NCI-H1092 treated with DMSO at 0.1 percent for 48 hours (cell line): ENCODE measurements at regions not wholly inside any gene's neighbourhood (a gene's known extent, or its start where the extent isn't known, plus 50 kb on each side); places are given as distances from the start of the nearest gene placed in this dataset.

ENCODE experiments used
- DNase-seq: peaks from one replicate; lab custom pipeline; 2025; lab: John Stamatoyannopoulos, UW

DNA sequence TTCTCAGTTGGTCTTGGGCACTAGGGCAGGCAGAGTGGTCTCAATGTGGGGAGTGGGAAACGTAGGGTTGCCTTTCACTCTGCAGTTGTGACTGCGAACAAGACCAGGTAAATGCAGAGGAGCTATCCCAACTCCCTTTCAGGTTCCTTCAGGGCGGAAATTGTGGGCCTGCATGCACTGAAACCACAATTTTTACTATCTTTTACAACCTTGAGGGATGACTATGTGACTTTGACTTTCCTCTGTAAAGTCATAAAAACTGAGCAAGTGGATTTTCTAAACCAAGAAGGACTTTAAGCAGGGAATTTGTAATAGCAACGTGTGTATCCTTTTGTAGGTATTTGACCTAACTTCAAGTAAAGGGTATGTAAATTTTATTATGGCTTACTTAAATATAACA is 171.4 kb upstream of the CADPS start:
- DNase-seq = no peak

DNA sequence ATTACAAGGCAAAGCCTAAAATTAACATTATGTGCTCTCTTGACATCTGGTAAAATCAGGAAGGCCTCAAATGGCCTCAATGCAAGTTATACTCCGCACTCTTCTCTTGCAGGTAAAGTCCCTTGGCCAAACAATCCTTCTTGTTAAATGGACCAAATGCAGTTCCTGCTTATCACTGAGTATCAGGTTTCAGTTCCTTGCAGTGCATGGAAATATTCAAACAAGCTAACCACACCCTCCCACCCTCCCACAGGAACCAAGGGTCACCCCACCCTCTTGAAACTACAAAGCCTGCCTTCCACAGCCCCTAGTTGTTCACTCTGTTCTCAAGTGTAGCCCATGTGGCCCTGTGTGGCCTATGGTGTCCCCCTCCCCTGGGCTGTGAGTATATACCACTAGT is 171.9 kb upstream of the CADPS start:
- no peak for DNase-seq

DNA sequence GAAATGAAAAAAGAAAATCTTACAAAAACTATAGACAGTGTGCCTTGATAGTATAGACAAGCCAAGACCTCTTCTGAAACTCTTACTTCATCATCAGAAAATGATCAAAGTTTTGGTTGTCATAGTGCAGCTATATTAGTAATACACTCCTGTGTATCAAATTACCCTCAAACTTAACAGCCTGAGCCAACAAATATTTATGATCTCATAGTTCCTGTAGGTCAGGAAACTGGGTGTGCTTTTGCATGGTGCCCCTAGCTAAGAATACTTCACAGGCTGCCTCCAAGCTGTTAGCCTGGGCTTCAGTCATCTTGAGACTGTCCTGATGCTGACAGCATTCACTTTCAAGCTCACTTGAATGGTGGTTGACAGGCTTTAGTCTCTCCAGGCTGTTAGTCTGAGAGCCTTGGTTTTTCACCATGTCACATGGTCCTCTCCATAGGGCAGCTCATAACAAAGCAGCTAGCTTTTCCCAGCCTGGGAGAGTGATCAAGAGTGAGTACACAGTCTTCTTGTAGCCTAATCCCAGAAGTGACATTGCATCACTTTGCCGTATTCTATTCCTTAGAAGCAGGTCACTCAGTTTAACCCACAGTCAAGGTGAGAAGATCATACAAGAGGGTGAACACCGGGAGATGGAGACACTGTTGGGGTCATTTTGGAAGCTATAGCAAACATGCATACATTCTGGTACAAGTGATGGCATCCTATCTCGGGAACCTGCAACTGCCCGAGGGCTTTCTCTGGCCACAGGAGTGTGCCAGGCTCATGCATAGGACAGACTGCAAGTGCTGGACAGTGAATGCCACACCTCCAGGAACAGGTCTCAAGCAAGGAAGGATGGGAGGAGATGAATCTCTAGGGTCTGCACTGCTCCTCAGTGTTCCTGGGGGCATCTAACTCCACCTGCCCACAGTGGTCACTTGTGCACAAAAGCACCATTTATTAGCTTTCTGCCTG is 173.4 kb upstream of the CADPS start:
- no peak for DNase-seq

DNA sequence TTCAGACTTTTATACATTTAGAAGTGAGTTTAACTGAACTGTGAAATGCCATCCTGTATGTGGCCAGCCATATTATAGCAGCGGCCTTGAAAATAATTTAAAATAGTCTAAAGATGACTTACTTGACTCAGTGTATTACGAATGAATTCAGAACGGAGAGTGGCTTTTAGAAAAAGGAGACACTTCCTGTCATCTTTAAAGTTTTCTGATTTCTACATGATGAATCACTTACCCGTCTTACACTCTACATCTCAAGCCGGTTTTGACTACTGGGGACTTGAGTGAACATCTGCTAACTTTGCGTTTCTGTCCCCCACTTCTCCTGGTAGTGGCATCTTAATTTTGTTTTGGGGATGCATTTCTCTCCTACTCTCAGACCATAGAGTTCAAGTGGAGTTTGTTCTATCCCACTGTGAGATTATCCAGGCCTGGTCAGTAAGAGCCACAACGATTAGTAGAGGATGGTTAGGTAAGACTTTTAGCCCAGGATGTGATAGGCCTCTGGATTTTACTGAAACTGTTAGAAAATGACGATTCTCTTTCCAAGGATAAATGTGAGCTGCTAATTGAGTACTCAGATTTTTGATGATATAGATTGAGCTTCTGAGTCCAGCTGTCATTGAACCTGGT is 175.4 kb upstream of the CADPS start:
- no peak for DNase-seq

DNA sequence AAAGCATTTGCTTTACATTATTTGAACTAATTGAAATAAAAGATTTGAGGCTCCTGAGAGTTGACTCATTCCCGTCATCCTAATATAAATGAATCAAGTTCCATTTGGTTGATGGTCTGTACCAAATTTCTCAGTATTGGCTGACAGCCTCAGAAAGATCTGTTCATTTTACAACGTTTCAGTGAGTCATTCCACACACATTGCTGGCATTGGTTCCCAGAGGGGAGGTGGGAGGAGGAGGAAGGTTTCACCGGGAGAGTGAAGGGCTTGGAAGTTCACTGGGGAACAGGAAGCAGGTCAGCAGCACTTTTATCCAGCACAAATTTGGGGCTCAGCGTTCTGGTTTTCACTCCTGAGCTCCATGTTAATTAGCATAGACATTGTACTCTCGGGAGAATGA is 176.7 kb upstream of the CADPS start:
- DNase-seq = no peak

DNA sequence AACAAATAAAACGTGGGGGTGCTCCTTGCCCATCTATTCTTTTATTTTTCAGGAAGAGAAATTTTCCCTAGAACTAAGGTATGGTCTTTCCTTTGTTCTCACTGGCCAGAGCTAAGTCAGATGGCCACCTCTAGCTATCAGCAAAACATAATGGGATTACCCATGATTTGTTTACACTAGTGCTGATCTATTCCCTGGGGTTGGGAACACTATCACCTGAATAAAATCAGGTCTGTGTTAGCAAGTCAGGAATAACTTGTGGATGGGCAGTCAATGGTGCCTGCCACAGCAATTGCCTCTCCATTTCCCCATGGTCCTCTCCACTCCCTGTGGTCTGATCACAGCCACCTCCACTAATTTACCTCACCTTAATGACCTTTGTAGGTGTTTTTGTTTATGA is 181.7 kb upstream of the CADPS start:
- DNase-seq = no peak

DNA sequence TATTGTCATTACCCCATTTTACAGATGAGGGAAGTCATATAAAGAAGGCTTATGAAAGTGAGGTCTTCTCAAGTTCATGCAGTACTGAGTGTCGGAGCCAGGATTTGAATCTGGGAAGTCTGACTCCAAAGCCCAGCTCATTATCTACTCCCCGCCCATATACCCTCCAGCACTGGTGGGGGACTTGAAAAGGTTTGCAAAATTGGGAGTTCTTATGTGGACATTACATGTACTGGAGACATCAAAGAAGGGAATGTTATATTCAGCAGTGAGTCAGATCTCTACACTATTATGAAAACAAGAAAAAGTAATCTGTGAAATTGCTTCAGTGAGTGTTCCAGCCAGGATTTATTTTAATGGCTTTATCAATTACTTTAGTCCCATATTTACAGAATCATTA is 185.2 kb upstream of the CADPS start:
- no peak for DNase-seq

DNA sequence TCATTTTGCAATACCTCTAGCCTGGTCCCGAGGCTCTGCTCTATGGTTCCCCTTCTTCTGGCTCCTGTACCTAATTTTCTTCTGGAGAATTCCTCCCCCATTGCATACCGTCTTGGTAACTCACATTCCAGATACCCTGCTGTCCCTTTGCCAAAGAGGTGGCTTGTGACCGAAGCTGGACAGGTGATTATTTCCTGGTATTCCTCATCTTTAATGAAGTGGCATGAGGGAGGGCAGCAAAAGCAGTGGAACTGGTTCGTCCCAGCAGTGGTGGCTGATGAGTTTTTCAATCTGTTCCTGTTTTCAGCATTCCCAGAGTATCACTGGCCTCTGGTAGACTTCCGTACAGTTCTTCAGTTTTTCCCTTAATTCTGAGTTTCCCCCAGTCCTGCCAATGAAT is 186.2 kb upstream of the CADPS start:
- DNase-seq = no peak

DNA sequence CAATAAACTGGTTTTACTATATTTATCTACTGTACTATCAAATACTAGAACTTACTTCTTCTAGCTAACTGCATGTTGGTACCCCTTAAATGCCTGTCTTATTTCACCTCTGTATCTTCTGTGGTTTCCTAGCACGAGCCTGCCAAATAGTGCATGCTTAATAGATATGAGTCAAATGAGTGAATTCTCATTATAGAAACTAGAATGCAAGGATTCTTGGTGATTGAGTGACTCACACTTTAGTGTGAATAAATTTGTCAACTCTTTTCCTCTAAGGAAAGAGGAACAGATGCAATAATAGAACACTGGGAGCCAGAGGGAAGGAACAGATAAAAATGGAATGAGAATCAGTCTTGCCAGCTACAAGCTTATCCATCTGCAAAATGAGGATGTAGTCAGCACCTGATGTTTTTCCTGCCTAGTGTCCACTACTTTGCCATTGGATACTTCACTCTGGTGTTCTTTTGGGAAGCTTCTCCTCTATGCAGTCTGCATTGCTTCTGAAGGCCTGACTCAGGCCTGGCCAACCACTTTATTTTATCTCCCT is 189.1 kb upstream of the CADPS start:
- DNase-seq = no peak

DNA sequence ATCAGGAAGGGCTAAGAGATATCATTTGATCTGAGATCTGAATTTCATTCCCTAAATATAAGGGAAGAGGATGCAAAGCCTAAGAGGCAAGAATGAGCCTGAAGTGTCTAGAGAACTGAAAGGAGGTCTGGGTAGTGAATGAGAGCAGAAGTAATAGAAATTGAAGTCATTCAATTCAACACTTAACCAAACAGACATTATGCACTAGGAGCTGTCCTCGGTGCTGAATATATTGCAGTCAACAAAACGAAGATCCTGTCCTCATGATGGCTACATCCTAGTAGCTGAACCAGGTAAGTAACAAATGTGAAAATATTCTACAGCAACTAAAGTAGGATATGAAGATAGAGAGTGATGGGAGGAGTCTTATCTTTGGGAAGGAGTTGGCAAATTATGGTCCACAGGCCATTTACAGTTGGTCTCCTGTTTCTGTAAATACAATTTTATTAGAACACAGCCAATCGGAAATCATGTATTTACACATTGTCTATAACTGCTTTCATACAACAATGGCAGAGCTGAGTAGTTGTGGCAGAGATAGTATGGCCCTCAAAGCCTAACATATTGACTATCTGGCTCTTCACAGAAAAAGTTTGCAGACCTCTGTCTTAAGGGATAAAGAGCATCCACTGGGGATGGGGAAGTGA is 192.9 kb upstream of the CADPS start:
- peak; percentile 36 for DNase-seq

DNA sequence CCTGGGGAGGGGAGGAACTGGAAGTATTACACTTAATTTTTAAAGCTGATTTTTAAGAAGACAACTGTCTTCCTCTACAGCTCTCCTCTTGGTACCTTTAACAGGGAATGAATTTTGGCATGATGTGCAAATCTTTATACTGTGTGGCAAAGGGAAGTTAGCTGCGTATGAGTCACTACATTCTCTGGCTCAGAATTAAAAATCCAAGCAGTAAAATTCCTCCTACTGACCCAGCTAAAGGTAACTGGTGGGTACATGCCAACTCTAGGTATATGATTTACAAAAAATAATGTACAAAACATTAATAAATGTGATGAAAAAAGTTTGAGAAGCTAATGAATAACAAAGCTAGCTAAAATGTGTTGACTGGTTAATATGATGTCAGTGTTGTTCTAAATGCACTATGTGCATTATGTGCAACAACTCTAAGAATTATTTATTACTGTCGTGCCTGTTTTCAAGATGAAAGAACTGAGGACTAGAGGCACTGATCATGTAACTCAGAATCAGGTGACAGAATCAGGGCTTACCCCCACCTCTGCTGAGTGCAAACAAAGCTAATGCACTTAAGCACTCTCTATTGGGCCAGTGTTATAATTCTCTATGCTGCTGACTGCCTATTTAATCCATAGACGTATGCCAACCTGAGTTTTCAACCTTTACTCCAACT is 194.7 kb upstream of the CADPS start:
- DNase-seq = peak; percentile 38

DNA sequence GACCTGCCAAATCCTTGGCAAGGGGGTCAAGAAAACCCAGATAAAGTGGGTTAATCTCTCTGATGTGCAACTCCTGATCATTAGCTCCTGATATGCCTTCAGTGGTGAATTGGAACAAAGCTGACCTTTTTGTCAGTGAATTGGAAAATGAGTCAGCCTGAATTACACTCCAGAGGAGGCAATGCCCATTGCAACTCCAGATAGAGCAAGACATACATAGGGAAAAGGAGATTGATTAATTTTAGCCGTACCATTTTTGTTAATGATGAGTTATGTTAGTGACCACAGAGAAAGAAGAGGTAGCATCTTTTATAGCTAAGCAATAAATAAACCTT is 195.2 kb upstream of the CADPS start:
- no peak for DNase-seq

DNA sequence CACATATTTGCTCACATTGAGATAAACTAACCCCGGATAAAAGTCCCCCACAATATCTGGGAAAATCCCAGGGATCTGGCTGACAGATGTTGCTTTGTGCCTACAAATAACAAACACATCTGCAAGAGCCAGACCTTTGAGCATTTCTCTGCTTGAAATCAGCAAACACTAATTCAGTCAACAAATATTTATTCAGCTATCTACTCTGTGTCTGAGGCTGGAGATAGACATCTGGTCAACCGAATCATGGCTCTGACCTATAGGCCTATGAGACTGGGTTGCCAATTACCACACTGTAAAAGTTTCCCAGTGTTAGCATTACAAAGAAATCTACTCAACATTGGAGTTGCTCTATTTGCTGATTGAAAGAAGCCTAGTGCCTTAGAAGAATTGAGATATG is 201.1 kb upstream of the CADPS start:
- DNase-seq = peak; percentile 6

DNA sequence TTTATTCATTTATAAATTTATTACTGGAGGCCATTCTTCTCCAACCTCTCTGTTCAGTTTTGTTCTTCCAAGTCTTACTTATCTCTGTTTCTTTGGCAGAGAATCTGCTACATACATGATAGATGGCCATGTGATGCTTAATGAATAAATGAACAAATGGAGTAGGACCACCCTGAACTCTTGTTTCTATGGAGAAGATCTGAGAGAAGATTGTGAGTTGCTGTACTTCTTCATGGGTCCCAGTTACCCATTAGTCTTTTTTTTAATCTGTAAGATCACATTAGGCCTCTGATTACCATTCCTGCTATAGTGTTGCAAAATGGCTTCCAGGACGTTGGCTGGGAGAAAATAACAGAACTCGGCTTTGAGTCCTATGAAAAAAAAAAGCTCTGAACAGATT is 191.9 kb upstream of the SYNPR start:
- DNase-seq = no peak

DNA sequence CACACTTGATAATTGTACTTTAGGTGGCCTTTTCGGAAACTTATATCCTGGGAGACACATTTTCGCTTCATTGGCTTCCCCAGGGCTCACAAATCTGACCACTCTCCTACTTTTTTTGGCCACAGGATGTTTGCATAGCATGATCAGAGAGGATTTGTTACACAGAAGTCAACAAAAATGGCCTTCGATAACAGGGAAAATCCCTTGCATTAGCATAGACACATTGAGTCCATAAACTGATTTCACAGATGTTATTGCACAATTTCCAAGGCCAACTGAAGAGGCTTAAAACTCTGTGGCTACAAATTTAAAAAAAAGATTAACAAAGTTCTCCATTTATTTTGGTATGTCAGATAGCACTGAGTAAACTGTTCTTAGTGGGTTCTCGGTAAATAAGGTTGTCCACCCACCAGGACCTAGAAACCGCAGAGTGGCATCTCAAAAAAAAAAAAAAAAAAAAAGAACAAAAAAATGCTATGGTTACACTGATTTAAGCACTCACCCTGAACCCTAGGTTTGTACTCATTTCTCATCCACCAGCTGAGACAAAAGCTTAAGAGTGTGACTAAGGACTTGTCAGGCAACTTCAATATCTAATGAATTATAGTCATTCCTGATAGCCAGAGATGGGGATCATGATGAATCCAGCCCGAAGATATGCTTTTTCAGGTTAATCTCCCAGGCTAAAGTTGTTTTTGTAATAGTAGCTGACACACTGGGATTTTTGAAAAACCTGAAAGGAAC is 188.9 kb upstream of the SYNPR start:
- no peak for DNase-seq

DNA sequence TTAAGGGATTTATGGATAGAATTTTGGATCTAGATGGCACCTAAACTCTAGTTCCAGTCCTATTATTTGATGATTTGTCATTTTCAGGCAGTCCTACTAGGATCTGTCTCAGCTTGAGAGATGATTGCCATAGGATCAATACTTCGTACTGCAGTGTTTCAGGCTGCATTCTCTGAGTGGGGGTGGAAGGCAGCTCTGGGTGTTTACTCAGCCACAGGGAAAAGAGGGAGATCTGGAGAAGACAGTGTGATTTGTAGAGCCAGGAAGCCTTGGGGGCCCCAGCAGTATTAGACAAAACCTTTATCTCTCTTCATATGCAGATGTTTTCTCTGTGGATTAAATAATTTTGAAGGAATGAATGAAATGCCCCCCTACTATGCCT is 188.4 kb upstream of the SYNPR start:
- DNase-seq = no peak

DNA sequence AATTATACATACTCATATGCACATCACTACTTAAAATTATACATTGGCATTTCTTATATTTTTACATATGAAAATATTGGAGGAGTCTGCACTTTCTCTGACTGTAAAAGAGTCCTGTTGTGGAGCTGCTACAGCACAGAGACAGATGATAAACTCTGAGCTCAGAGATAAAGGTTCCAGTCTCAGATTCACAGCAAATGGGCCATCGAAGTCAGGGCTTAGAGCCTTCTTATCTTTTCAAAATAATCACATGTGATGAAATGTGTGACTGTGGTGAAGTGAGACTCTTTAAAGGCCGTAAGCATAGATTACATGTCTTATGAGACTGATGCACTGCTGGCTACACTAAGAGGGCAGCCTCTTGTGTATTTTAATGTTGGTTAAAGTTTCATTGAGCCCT is 187.5 kb upstream of the SYNPR start:
- DNase-seq = no peak

DNA sequence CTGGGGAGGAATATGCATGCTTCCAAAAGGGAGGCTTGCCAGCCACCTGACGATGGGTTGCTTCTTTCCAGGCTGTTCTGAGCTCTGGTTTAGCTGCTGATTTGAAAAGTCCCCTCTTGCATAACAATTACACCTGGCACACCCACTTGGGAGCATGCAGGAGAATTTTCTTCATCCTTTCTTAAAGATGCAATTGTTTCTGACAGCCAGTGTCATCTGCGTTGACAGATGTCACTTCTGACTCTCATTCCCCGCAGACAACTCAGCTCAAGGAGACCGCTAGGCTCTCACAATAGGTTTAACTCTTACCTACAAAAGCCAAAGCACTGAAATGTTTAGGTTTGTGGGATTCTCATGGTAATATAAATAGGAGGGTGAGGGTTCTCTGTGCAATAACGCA is 185.6 kb upstream of the SYNPR start:
- no peak for DNase-seq

DNA sequence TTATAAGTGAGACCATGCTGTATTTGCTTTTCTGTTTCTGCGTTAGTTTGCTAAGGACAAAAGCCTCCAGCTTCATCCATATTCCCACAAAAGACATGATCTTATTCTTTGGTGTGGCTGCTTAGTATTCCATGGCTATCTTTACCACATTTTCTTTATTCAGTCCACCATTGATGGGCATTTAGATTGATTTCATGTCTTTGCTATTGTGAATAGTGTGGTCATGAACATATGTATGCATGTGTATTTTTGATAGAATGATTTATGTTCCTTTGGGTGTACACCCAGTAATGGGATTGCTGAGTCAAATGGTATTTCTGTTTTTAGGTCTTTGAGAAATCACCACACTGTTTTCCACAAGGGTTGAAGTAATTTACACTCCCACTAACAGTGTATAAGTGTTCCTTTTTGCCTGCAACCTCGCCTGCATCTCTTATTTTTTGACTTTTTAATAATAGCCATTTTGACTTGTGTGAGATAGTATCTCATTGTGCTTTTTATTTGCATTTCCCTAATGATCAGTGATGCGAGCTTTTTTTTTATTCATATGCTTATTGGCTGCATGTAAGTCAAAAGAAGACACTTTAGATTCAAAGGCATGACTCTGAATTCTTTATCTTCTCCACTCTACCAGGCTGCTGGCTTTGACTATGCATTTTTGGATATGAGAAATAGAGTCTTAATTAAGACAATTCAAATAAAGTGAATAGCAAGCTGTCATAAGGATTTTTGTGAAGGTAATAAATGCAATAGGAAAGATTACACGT is 183.3 kb upstream of the SYNPR start:
- DNase-seq = no peak

DNA sequence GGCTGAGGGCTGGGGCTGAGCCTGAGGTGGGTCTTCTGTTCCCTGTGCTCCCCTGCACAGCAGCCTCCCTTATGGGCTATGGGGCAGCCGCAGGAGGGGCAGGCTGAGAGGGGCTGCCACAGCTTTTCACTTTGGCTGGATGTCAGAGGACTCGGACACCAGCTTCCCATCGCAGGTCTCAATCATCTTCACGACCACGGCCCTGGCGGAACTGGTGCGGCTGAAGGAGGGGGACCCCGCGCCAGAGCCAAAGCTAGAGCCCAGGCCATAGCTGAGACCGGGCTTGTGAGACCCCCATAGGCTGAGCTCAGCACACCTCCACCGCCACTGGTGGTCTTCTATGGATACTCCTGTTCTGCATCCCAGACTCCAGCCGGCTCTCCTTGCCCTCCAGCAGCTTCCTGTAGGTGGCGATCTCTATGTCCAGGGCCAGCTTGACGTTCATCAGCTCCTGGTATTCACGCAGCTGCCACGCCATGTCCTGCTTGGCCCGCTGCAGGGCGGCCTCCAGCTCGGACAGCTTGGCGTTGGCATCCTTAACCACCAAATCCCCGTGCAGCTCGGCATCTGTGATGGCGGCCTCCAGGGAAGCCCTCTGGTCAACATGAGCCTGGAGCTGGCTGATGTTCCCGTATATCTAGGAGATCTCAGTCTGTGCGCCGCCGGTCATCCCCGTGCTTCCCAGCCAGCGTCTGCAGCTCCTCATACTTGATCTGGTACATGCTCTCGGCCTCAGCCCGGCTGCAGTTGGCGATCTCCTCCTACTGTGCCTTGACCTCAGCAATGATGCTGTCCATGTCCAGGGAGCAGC is 181.7 kb upstream of the SYNPR start:
- no peak for DNase-seq
